ENCODE measurements at regions not wholly inside any gene's neighbourhood (a gene's known extent, or its start where the extent isn't known, plus 50 kb on each side); places are given as distances from the start of the nearest gene placed in this dataset.

GRCh38 chr21:19522381-19522780 is 1118.8 kb upstream of the TMPRSS15 start:
- peaks cover 25 to 27% of the 10 kb centered on the region in 2 experiments; a peak in 3 of 4 replicates for H3K9me3 ChIP-seq (ENCODE audit: control insufficient read depth in 1 of 2, insufficient read depth in 1 of 2, low read depth in 1 of 2, low read length in 2 of 2)
- ChIA-PET CTCF (no interaction called here), RAD21 (ENCODE audit: low non-redundant PET in 1 of 2, low total read pairs in 2 of 2, uncharacterized antibody in 2 of 2, unreplicated experiment in 2 of 2) (no interaction called here), POLR2A (no interaction called here)
- no peak overlapping the region for H3K4me2 ChIP-seq (ENCODE audit: low read length)
- H3K27ac ChIP-seq (ENCODE audit: low read depth, low read length): no peak overlapping the region
- no peak overlapping the region for H3K9ac ChIP-seq (ENCODE audit: low read length)
- H3K36me3 ChIP-seq (ENCODE audit: control insufficient read depth in 1 of 2, insufficient read depth in 2 of 2, low read length in 2 of 2): no peaks in the 10 kb centered on the region
- no peaks in the 10 kb centered on the region for H3K79me2 ChIP-seq (ENCODE audit: insufficient read depth, low read length)
- no peaks in the 10 kb centered on the region for H3K27me3 ChIP-seq (ENCODE audit: insufficient read depth, low read length)
- no TSS peak for BruUV-seq (replicated peaks)
- H3K9me2 ChIP-seq (ENCODE audit: insufficient read depth): no peaks in the 10 kb centered on the region
- no peak for DNase-seq (ENCODE audit: low read depth, low spot score)
- H2AFZ ChIP-seq (ENCODE audit: low read depth, low read length, poor library complexity, severe bottlenecking): no peak overlapping the region
- H3K4me1 ChIP-seq (ENCODE audit: control insufficient read depth in 1 of 2, insufficient read depth in 2 of 2, low read length in 2 of 2): no peaks in the 10 kb centered on the region
- ATAC-seq: no peak
- intact Hi-C loops (cut with micrococcal nuclease): no loop called here
- TF ChIP-seq RAD21 (IDR thresholded peaks at IDR 0.05; ENCODE audit: low read depth): no peak
- TF ChIP-seq ZFX (IDR thresholded peaks at IDR 0.05): no peak
- no peak for TF ChIP-seq FOSL1 (IDR thresholded peaks at IDR 0.05; ENCODE audit: low read depth)
- no peak for TF ChIP-seq POLR2AphosphoS5 (IDR thresholded peaks at IDR 0.05; ENCODE audit: low read depth, low read length)
- H3K4me3 ChIP-seq (replicated peaks in 1 of 2; ENCODE audit: low read depth in 1 of 2, low read length in 2 of 2): no peak overlapping the region
- H4K20me1 ChIP-seq (ENCODE audit: insufficient read depth): no peaks in the 10 kb centered on the region

DNA sequence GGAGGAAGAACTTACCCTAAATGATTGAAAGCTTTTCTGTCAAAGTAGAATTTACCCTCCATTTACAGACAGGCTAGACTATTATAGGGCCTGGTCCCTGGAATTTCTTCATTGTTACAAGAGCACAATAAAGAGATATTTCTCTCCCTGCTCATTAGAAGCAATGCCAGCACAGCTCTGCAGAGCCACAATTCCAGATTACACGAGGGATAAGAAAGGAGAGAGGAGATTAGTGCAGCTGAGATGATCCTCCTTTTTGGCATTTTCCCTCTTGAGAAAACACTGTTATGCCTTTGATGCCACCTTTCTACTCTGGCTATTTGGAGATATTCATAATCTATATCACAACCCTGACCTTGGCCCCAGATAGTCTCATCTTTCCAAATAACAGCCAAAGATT is 1119.5 kb upstream of the TMPRSS15 start:
- intact Hi-C loops (cut with micrococcal nuclease): no loop called here
- H3K36me3 ChIP-seq (ENCODE audit: control insufficient read depth in 1 of 2, insufficient read depth in 2 of 2, low read length in 2 of 2): no peaks in the 10 kb centered on the region
- H3K9me3 ChIP-seq (ENCODE audit: control insufficient read depth in 1 of 2, insufficient read depth in 1 of 2, low read depth in 1 of 2, low read length in 2 of 2): peaks cover 25 to 30% of the 10 kb centered on the region in 2 experiments; a peak in 3 of 4 replicates
- ChIA-PET RAD21 (ENCODE audit: low non-redundant PET in 1 of 2, low total read pairs in 2 of 2, uncharacterized antibody in 2 of 2, unreplicated experiment in 2 of 2) (no interaction called here), CTCF (no interaction called here), POLR2A (no interaction called here)
- DNase-seq (ENCODE audit: low read depth, low spot score) (no peak), ATAC-seq (no peak)
- H3K4me2 ChIP-seq (ENCODE audit: low read length): no peak overlapping the region
- no peaks in the 10 kb centered on the region for H3K4me1 ChIP-seq (ENCODE audit: control insufficient read depth in 1 of 2, insufficient read depth in 2 of 2, low read length in 2 of 2)
- no peak overlapping the region for H3K4me3 ChIP-seq (replicated peaks in 1 of 2; ENCODE audit: low read depth in 1 of 2, low read length in 2 of 2)
- BruUV-seq (replicated peaks): no TSS peak
- H3K9me2 ChIP-seq (ENCODE audit: insufficient read depth): no peaks in the 10 kb centered on the region
- no peak overlapping the region for H3K27ac ChIP-seq (ENCODE audit: low read depth, low read length)
- TF ChIP-seq ATF3 (IDR thresholded peaks at IDR 0.05) (no peak), FOSL1 (IDR thresholded peaks at IDR 0.05; ENCODE audit: low read depth) (no peak), POLR2A (IDR thresholded peaks at IDR 0.05; ENCODE audit: borderline replicate concordance, extremely low read depth, insufficient read depth, insufficient read length) (no peak), CEBPB (IDR thresholded peaks at IDR 0.05; ENCODE audit: low read depth) (no peak), ZFX (IDR thresholded peaks at IDR 0.05) (no peak), CBX3 (IDR thresholded peaks at IDR 0.05; ENCODE audit: low read depth) (no peak), EZH2phosphoT487 (IDR thresholded peaks at IDR 0.05; ENCODE audit: borderline replicate concordance) (no peak), YY1 (IDR thresholded peaks at IDR 0.05; ENCODE audit: extremely low read depth, insufficient replicate concordance, low read depth, low read length) (no peak), EZH2 (IDR thresholded peaks at IDR 0.05) (no peak), JUND (IDR thresholded peaks at IDR 0.05) (no peak)
- TF ChIP-seq, protein P1, sequence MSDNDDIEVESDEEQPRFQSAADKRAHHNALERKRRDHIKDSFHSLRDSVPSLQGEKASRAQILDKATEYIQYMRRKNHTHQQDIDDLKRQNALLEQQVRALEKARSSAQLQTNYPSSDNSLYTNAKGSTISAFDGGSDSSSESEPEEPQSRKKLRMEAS (IDR thresholded peaks at IDR 0.05): no peak
- TF ChIP-seq, protein P2, sequence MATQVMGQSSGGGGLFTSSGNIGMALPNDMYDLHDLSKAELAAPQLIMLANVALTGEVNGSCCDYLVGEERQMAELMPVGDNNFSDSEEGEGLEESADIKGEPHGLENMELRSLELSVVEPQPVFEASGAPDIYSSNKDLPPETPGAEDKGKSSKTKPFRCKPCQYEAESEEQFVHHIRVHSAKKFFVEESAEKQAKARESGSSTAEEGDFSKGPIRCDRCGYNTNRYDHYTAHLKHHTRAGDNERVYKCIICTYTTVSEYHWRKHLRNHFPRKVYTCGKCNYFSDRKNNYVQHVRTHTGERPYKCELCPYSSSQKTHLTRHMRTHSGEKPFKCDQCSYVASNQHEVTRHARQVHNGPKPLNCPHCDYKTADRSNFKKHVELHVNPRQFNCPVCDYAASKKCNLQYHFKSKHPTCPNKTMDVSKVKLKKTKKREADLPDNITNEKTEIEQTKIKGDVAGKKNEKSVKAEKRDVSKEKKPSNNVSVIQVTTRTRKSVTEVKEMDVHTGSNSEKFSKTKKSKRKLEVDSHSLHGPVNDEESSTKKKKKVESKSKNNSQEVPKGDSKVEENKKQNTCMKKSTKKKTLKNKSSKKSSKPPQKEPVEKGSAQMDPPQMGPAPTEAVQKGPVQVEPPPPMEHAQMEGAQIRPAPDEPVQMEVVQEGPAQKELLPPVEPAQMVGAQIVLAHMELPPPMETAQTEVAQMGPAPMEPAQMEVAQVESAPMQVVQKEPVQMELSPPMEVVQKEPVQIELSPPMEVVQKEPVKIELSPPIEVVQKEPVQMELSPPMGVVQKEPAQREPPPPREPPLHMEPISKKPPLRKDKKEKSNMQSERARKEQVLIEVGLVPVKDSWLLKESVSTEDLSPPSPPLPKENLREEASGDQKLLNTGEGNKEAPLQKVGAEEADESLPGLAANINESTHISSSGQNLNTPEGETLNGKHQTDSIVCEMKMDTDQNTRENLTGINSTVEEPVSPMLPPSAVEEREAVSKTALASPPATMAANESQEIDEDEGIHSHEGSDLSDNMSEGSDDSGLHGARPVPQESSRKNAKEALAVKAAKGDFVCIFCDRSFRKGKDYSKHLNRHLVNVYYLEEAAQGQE (IDR thresholded peaks at IDR 0.05; ENCODE audit: low read depth): no peak
- H3K27me3 ChIP-seq (ENCODE audit: insufficient read depth, low read length): no peaks in the 10 kb centered on the region
- no peak overlapping the region for H2AFZ ChIP-seq (ENCODE audit: low read depth, low read length, poor library complexity, severe bottlenecking)
- H3K79me2 ChIP-seq (ENCODE audit: insufficient read depth, low read length): no peaks in the 10 kb centered on the region
- no peak overlapping the region for H3K9ac ChIP-seq (ENCODE audit: low read length)
- no peaks in the 10 kb centered on the region for H4K20me1 ChIP-seq (ENCODE audit: insufficient read depth)

Measured in HCT116 (cell line).